Stimulated activated memory B cell treated with anti-CD40 and anti-IgM and Interleukin-4, amounts not matched to agents 10 μg/mL and 1 μg/mL and 100 μg/mL, for 72 hours (primary cell): ENCODE measurements at regions not wholly inside any gene's neighbourhood (a gene's known extent, or its start where the extent isn't known, plus 50 kb on each side); places are given as distances from the start of the nearest gene placed in this dataset.
"Not testable (repeated sequence)": the region's sequence is repeated elsewhere in the genome, so short reads cannot be mapped to it uniquely, and the experiment has no call there.

Experiments
- ATAC-seq: fragments of 150-1000 bp; cut with Tn5 transposase; 2 replicates; pipeline ENCODE4 v1.10.0; 2021
- H3K27ac Mint-ChIP-seq: one replicate; pipeline ENCODE4 v1.8.0; 2022; ENCODE audit warnings: mild to moderate bottlenecking, mixed read lengths
- H3K27me3 Mint-ChIP-seq: one replicate; pipeline ENCODE4 v1.8.0; 2022; ENCODE audit warnings: mixed read lengths
- H3K36me3 Mint-ChIP-seq: one replicate; pipeline ENCODE4 v1.8.0; 2022; ENCODE audit warnings: mixed read lengths
- H3K4me1 Mint-ChIP-seq: one replicate; pipeline ENCODE4 v1.8.0; 2022; ENCODE audit warnings: mixed read lengths
- H3K4me3 Mint-ChIP-seq: one replicate; pipeline ENCODE4 v1.8.0; 2022; ENCODE audit warnings: mild to moderate bottlenecking, moderate library complexity, mixed read lengths
- H3K9me3 Mint-ChIP-seq: one replicate; pipeline ENCODE4 v1.8.0; 2022; ENCODE audit warnings: mixed read lengths

DNA sequence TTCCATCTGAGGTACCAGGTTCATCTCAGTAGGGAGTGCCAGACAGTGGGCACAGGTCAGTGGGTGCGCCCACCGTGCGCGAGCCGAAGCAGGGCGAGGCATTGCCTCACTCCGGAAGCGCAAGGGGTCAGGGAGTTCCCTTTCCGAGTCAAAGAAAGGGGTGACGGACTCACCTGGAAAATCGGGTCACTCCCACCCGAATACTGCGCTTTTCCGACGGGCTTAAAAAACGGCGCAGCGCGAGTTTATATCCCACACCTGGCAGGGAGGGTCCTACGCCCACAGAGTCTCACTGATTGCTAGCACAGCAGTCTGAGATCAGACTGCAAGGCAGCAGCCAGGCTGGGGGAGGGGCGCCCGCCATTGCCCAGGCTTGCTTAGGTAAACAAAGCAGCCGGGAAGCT, 101.5 kb upstream of the POMZP3 start:
- H3K9me3 Mint-ChIP-seq, H3K4me3 Mint-ChIP-seq, H3K36me3 Mint-ChIP-seq, H3K4me1 Mint-ChIP-seq, ATAC-seq, H3K27me3 Mint-ChIP-seq, H3K27ac Mint-ChIP-seq: not testable (repeated sequence)

DNA sequence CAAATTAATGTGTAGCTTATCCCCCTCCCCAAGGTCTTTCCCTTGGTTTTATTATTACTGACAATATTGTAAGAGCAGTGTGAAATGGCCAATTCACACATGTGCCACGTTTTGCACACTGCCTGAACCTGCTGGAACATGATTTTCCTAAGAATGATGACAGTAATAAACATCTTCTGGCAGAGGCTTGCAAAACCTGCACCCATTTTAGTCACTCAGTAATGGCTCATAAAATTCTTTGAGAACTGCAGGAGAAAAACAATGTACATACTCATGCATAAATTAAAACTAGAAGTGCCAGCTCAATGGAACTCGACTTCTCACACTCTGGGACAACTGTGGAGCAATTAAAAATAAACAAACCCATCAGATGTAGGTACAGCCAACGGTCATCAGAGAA, 96.8 kb upstream of the POMZP3 start:
- not testable (repeated sequence) for ATAC-seq, H3K36me3 Mint-ChIP-seq, H3K4me3 Mint-ChIP-seq, H3K27ac Mint-ChIP-seq, H3K9me3 Mint-ChIP-seq, H3K27me3 Mint-ChIP-seq, H3K4me1 Mint-ChIP-seq

DNA sequence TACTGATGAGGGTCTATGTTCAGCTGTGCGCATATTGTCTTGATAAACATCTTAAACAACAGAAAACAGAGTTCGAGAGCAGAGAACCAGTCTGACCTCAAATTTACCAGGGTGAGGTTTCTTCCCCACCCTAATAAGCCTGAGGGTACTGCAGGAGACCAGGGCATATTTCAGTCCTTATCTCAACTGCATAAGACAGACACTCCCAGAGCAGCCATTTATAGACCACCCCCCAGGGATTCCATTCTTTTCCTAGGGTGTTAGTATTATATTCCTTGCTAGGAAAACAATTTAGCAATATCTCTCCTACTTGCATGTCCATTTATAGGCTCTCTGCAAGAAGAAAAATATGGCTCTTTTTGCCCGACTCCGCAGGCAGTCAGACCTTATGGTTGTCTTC, 89.5 kb upstream of the POMZP3 start:
- H3K4me3 Mint-ChIP-seq, ATAC-seq, H3K27ac Mint-ChIP-seq, H3K4me1 Mint-ChIP-seq, H3K27me3 Mint-ChIP-seq, H3K9me3 Mint-ChIP-seq, H3K36me3 Mint-ChIP-seq: not testable (repeated sequence)

DNA sequence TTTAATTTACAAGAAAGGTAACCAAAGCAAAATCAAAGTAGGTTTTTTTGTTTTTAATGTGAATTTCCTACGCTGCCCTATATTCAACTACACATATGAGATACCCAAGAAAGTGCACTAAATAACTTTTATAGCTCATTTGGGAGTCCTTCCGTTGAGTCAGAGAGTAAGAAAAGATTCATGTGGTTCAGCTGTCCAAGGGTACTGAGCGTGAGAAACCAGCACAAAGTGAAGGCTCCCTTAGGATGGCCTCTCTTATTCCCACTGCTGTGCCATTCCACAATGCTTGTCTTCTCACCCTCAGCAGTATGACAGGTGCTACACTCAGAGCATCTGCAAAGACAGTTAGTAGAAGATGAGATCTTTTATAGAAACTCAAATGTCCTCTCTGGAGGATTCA, 85.8 kb upstream of the POMZP3 start:
- H3K27ac Mint-ChIP-seq, H3K4me1 Mint-ChIP-seq, H3K9me3 Mint-ChIP-seq, H3K36me3 Mint-ChIP-seq, H3K4me3 Mint-ChIP-seq, H3K27me3 Mint-ChIP-seq, ATAC-seq: not testable (repeated sequence)

DNA sequence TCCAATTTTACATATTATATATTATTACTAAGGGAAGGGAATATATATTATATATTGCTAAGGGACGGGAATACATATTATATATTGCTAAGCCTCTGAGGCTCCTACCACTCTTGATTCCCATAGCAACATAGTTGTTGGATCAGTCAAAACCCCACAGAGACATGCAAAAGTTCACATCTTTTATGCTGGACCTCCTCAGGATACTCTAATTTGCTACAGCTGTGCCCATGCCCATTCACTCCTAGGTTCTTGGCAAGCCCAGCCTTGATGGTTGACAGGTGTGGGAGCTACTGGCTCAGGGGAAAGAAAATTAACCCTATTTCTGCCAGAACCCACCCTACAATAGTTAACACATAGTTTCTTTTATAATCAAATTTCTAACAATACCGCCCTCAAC, 84.6 kb upstream of the POMZP3 start:
- peaks cover 11% of the 10 kb centered on the region for H3K36me3 Mint-ChIP-seq
- H3K4me1 Mint-ChIP-seq, H3K27ac Mint-ChIP-seq, H3K9me3 Mint-ChIP-seq, H3K27me3 Mint-ChIP-seq, ATAC-seq, H3K4me3 Mint-ChIP-seq: not testable (repeated sequence)

DNA sequence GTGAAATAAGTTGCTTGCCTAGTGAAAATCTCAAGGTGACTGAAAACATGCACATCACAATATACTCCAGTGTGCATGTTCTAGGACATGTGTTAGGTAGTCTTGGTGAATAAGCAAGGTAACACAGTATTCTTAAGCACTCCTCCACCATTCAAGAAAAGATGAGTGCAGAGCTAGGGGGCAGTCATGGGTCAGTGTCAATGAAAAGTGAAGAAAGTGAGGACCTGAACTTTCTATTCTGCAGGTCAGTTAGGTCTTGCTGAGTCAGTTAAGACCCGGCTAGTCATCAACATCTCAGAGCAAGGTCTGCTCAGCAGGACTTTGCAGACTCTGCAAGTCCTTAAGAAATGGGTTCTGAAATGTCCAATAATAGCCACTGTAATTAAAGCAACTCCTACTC, 82.6 kb upstream of the POMZP3 start:
- not testable (repeated sequence) for ATAC-seq, H3K9me3 Mint-ChIP-seq, H3K27me3 Mint-ChIP-seq, H3K4me1 Mint-ChIP-seq, H3K27ac Mint-ChIP-seq, H3K36me3 Mint-ChIP-seq, H3K4me3 Mint-ChIP-seq

DNA sequence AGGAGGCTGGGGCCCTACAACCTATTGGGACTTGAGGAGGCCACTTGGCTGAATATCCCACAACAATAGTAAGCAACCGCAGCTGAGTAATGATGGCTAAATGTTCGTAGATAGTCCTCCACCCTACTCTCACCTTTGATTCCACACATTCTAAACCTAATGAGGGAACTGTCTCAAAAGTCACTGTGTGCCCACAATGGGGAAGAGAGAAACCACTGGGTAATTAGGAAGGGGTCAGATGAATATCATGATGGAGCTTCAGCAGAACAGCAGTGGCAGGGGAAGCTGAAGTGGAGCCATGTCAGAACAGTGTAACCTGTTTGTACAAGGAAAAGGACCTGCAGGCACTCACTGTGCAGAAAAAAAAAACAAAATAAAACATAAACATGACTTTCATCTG, 81.4 kb upstream of the POMZP3 start:
- not testable (repeated sequence) for H3K4me1 Mint-ChIP-seq, H3K9me3 Mint-ChIP-seq, H3K4me3 Mint-ChIP-seq, H3K27ac Mint-ChIP-seq, H3K27me3 Mint-ChIP-seq
- peak; percentile 58 for ATAC-seq
- peaks cover 10% of the 10 kb centered on the region for H3K36me3 Mint-ChIP-seq

DNA sequence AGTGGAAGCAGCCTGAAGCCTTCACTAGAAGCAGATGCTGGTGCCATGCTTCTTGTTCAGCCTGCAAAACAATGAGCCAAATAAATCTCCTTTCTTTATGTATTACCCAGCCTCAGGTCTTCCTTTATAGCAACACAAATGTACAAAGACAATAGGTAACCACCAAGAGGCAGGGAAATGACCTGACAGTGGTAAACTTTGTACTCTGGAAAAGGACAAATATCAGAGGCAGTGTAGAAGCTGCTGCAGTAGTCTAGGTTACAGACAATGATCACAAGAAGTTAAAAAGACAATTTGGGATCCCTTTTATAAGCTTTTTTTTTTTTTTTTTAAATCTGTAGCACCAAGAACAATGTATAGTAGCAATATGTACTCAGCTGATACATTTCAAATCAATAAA, 76.7 kb upstream of the POMZP3 start:
- peaks cover 11% of the 10 kb centered on the region for H3K36me3 Mint-ChIP-seq
- H3K4me1 Mint-ChIP-seq, ATAC-seq, H3K4me3 Mint-ChIP-seq, H3K27me3 Mint-ChIP-seq, H3K9me3 Mint-ChIP-seq, H3K27ac Mint-ChIP-seq: not testable (repeated sequence)

DNA sequence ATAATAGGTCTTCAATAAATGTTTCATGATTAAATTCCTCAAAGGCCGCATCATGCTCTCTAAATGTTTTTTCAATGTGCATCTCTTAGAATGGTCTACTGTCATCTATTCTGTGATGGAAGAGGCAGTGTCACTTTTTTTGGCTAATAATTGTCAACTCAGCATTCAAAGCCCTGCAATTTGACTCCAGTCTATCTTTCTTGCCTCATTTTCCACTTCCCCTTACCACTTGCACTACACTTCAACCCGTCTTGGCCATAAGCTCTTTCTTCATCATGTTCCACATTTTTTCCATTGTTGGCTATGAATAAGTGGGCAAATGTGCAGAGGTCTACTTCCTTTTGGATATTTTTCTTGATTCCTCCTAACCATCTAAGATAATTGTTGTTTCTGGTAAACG, 59.2 kb upstream of the POMZP3 start:
- H3K4me3 Mint-ChIP-seq, H3K27ac Mint-ChIP-seq, H3K27me3 Mint-ChIP-seq, ATAC-seq, H3K9me3 Mint-ChIP-seq, H3K36me3 Mint-ChIP-seq: not testable (repeated sequence)
- peaks cover 11% of the 10 kb centered on the region for H3K4me1 Mint-ChIP-seq

DNA sequence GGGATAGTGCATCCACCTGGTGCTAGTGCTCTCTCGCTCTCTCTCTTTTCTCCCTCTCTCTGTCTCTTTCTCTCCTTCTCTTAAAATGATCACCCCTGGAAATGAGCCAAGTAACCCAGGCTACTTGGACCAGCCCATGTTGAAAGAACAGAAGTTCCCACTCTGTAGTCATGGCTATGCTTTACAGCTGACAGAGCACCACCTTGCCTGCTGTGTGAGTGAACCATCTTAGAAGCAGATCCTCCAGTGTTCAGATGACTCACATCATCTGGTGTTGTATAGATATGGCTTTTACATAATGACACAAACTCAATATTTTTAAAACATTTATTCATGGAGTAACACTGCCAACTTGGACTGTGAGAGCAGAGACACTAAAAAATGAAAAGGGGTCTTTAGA, 57.7 kb upstream of the POMZP3 start:
- H3K9me3 Mint-ChIP-seq, H3K36me3 Mint-ChIP-seq, H3K4me3 Mint-ChIP-seq, ATAC-seq, H3K27me3 Mint-ChIP-seq, H3K27ac Mint-ChIP-seq: not testable (repeated sequence)
- peaks cover 11% of the 10 kb centered on the region for H3K4me1 Mint-ChIP-seq

DNA sequence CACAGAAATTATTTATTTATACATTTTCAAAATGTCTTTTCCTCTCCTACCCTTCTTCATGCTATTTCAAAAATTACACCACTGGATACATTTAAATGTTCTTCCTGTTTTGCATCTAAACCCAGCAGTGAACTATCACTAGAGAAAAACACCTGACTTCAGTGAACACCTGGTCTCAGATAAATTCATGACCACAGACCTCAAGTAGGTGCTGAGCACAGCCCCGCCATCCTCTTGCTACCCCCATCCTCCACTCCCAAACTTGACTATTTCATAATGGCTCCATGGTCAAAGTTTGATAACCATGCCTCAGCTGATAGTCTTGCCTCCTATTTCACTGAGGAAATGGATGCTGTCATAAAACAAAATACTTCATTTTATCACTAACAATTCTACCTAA, 56.6 kb upstream of the POMZP3 start:
- not testable (repeated sequence) for ATAC-seq, H3K9me3 Mint-ChIP-seq, H3K27me3 Mint-ChIP-seq, H3K36me3 Mint-ChIP-seq, H3K27ac Mint-ChIP-seq, H3K4me3 Mint-ChIP-seq
- peaks cover 11% of the 10 kb centered on the region for H3K4me1 Mint-ChIP-seq

DNA sequence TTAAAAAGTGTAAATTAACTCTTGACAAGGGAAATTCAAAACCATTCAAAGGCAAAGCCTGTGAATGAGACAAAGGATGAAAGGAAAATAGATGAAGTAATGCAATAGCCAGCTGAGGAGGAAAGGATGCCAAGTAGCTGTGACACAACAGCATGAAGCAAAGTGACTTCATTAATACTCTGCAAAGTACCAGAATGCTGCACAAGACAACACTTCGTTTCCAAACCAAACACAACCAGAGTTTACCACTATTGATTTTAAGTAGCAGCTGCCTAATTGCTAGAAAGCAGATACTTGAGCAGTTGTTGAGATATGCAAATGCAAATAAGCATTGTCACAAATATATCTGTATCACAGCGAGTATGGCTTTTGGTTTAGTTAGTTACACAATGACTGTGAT, 54.7 kb upstream of the POMZP3 start:
- not testable (repeated sequence) for H3K36me3 Mint-ChIP-seq, H3K27ac Mint-ChIP-seq, H3K9me3 Mint-ChIP-seq, H3K4me3 Mint-ChIP-seq, H3K27me3 Mint-ChIP-seq, ATAC-seq
- H3K4me1 Mint-ChIP-seq: peaks cover 19% of the 10 kb centered on the region

DNA sequence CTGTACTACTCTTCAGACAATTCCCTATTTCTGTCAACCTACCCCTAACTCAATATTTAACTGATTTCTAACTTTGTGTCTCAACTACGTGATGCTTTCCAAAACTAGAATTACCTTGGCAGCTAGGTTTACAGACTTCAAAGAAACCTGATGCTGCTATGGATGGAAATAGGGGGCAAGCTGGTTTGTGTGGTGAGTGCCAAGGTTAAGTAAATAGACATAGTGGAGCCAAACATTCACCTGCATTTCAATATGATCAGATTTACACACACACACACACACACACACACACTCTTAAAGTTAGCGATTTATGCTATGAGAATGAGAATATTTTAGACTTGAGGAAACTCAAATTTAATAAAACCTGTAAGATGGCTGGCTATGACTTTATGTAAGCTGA, 52.1 kb upstream of the POMZP3 start:
- H3K9me3 Mint-ChIP-seq, ATAC-seq, H3K27ac Mint-ChIP-seq, H3K4me3 Mint-ChIP-seq, H3K27me3 Mint-ChIP-seq, H3K36me3 Mint-ChIP-seq: not testable (repeated sequence)
- peaks cover 20% of the 10 kb centered on the region for H3K4me1 Mint-ChIP-seq

DNA sequence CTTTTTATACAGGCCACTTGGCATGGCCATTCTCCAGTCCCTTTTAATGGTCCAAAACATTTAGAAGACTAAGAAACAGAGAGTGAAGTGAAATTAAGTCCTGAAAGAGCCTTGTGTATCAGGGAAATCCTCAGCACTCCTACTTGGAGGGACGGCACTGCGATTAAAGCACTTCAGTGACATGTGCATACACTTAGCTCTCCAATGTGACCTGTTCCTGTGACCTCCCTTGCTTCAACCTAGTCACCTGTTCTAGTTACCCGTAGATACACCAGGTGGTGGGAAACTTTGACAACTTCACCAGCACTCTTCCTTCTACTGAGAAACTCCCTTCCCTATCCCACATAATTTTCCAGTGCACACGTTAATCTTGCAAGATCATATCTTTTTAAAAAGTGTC, 51.4 kb upstream of the POMZP3 start:
- H3K27ac Mint-ChIP-seq, H3K27me3 Mint-ChIP-seq, H3K36me3 Mint-ChIP-seq, H3K4me3 Mint-ChIP-seq, ATAC-seq, H3K9me3 Mint-ChIP-seq: not testable (repeated sequence)
- H3K4me1 Mint-ChIP-seq: peaks cover 16% of the 10 kb centered on the region

DNA sequence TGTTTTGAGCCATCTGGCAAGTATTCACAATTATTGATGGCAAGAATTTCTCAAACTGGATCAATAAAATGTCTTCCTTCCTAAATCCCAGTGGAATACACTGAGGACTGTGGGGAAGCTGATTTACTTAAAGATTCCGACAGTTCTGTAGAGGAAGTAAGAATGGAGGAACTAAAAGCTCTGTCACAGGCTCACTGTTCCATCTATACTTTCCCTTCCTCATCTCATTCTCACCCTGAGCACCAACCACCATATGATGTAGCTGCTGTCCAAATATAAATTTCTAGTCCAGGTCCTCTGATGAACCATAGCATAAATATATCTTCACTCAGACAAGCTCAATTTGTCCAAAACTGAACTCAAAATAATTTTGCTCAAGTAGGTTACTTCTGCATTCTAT, 49.8 kb upstream of the POMZP3 start:
- H3K4me1 Mint-ChIP-seq, H3K36me3 Mint-ChIP-seq, H3K27ac Mint-ChIP-seq, H3K9me3 Mint-ChIP-seq, H3K27me3 Mint-ChIP-seq, H3K4me3 Mint-ChIP-seq: not testable (repeated sequence)
- ATAC-seq: peak; percentile 70
